Endothelial cell of hepatic sinusoid (primary cell): ENCODE measurements at regions not wholly inside any gene's neighbourhood (a gene's known extent, or its start where the extent isn't known, plus 50 kb on each side); places are given as distances from the start of the nearest gene placed in this dataset.

ENCODE experiments used
- in situ Hi-C: cut with HindIII; loops from 2 replicates; pipeline ENCODE4 v1.10.0; 2017; ENCODE audit warnings: low sequenced_read_pairs

GRCh38 chr18:67243799-67244587 lies 272.5 kb downstream of the DSEL start:
- in situ Hi-C loops = no loop called here

GRCh38 chr18:67242001-67242400 lies 274.5 kb downstream of the DSEL start:
- in situ Hi-C loops = no loop called here

- in situ Hi-C loops = no loop called here
Observed at GRCh38 chr18:67241299-67241698, 275.2 kb downstream of the DSEL start.

- in situ Hi-C loops = no loop called here
Observed at GRCh38 chr18:67239826-67240225, 276.7 kb downstream of the DSEL start.

- in situ Hi-C loops = loop anchor here (5.0 kb wide), 1 partner anchor 39 kb away; no protein-coding TSS in a partner anchor
Observed at GRCh38 chr18:67232991-67233390, 283.5 kb downstream of the DSEL start.

GRCh38 chr18:67232406-67232805 lies 284.1 kb downstream of the DSEL start:
- in situ Hi-C loops = loop anchor here (5.0 kb wide), 1 partner anchor 40 kb away; no protein-coding TSS in a partner anchor

- in situ Hi-C loops = no loop called here
Observed at GRCh38 chr18:67222887-67223286, 293.6 kb downstream of the DSEL start.

- in situ Hi-C loops = no loop called here
Observed at GRCh38 chr18:67219821-67220220, 296.7 kb downstream of the DSEL start.

GRCh38 chr18:67218556-67218955 lies 298.0 kb downstream of the DSEL start:
- in situ Hi-C loops = no loop called here

GRCh38 chr18:67217551-67218166 lies 298.9 kb downstream of the DSEL start:
- in situ Hi-C loops = no loop called here

- in situ Hi-C loops = no loop called here
Observed at GRCh38 chr18:67216846-67217245, 299.7 kb downstream of the DSEL start.

GRCh38 chr18:67215686-67216085 lies 300.8 kb downstream of the DSEL start:
- in situ Hi-C loops = no loop called here

- in situ Hi-C loops = no loop called here
Observed at GRCh38 chr18:67211646-67212045, 304.9 kb downstream of the DSEL start.

GRCh38 chr18:67200665-67201064 lies 315.9 kb downstream of the DSEL start:
- in situ Hi-C loops = no loop called here

- in situ Hi-C loops = loop anchor here (5.0 kb wide), 1 partner anchor 93 kb away; no protein-coding TSS in a partner anchor
Observed at GRCh38 chr18:67199993-67200617, 316.4 kb downstream of the DSEL start.

GRCh38 chr18:67194886-67195285 lies 321.6 kb downstream of the DSEL start:
- in situ Hi-C loops = loop anchor here (5.0 kb wide), 1 partner anchor 88 kb away; no protein-coding TSS in a partner anchor

GRCh38 chr18:67192535-67192934 lies 324.0 kb downstream of the DSEL start:
- in situ Hi-C loops = no loop called here

GRCh38 chr18:67183398-67183797 lies 333.1 kb downstream of the DSEL start:
- in situ Hi-C loops = no loop called here

GRCh38 chr18:67179726-67180125 lies 336.8 kb downstream of the DSEL start:
- in situ Hi-C loops = no loop called here

- in situ Hi-C loops = no loop called here
Observed at GRCh38 chr18:67159662-67160061, 356.9 kb downstream of the DSEL start.

- in situ Hi-C loops = no loop called here
Observed at GRCh38 chr18:67154979-67155378, 361.5 kb downstream of the DSEL start.

GRCh38 chr18:67151366-67151765 lies 365.2 kb downstream of the DSEL start:
- in situ Hi-C loops = no loop called here
